ENCODE measurements at regions not wholly inside any gene's neighbourhood (a gene's known extent, or its start where the extent isn't known, plus 50 kb on each side); places are given as distances from the start of the nearest gene placed in this dataset.

- DNase-seq (ENCODE audit: low spot score), result no peak
Measured at GRCh38 chr4:11949355-11949754, 520.7 kb upstream of the HS3ST1 start.

More at GRCh38 chr4:11949355-11949754, 520.7 kb upstream of the HS3ST1 start:
- Histone ChIP-seq H3K4me1 (ENCODE audit: insufficient read depth) (peaks cover 8% of the 10 kb centered on the region; the same call in 1 of the 2 replicates), H3K27ac (ENCODE audit: low read depth) (no peak overlapping the region), H3K9me2 (ENCODE audit: insufficient read depth) (no peaks in the 10 kb centered on the region; the same call in none of the 2 replicates), H3K4me3 (no peak overlapping the region), H4K20me1 (replicated peaks; ENCODE audit: insufficient read depth) (no peaks in the 10 kb centered on the region), H3K4me2 (no peak overlapping the region), H3K27me3 (ENCODE audit: insufficient read depth) (no peaks in the 10 kb centered on the region), H3F3A (replicated peaks; ENCODE audit: low read depth) (no peaks in the 10 kb centered on the region), H3K79me2 (replicated peaks; ENCODE audit: insufficient read depth) (no peaks in the 10 kb centered on the region), H3K36me3 (ENCODE audit: insufficient read depth) (no peaks in the 10 kb centered on the region), H2AFZ (0 out of 2 replicates have a peak overlapping the region, but pooled peaks have one; percentile 11)
- Mint-ChIP-seq H3K36me3 (ENCODE audit: low read depth) (no peaks in the 10 kb centered on the region), H3K27ac (no peak overlapping the region), H3K27me3 (ENCODE audit: insufficient read depth, low read depth, poor library complexity) (peaks cover 2% of the 10 kb centered on the region), H3K4me3 (no peak overlapping the region), H3K9me3 (no peaks in the 10 kb centered on the region), H3K4me1 (peaks cover 8% of the 10 kb centered on the region; the same call in 2 of the 3 replicates)
- no peak for TF ChIP-seq CREB1 (CRISPR knock-in tag; IDR thresholded peaks at IDR 0.05; ENCODE audit: low read depth)
- TF ChIP-seq ZNF114 (CRISPR knock-in tag; IDR thresholded peaks at IDR 0.05), result no peak
- TF ChIP-seq JUNB (IDR thresholded peaks at IDR 0.05; ENCODE audit: unreplicated experiment), result no peak
- no peak for TF ChIP-seq REST (IDR thresholded peaks at IDR 0.05; ENCODE audit: unreplicated experiment)
- no peak for TF ChIP-seq EZH2 (IDR thresholded peaks at IDR 0.05; ENCODE audit: low read depth, unreplicated experiment)
- no peak for TF ChIP-seq CTCF (conservative IDR thresholded peaks at IDR 0.05; ENCODE audit: low read depth in 2 of 2)
- no peak for TF ChIP-seq NANOG (IDR thresholded peaks at IDR 0.05; ENCODE audit: borderline replicate concordance)
- TF ChIP-seq ETS1 (IDR thresholded peaks at IDR 0.05), result no peak
- TF ChIP-seq STAT1 (IDR thresholded peaks at IDR 0.05; ENCODE audit: unreplicated experiment), result no peak
- no peak for TF ChIP-seq ZNF462 (CRISPR knock-in tag; IDR thresholded peaks at IDR 0.05)
- TF ChIP-seq EZH2phosphoT487 (IDR thresholded peaks at IDR 0.05; ENCODE audit: unreplicated experiment), result no peak
- TF ChIP-seq ZNF331 (CRISPR knock-in tag; IDR thresholded peaks at IDR 0.05; ENCODE audit: low read depth), result no peak
- no peak for TF ChIP-seq POLR2AphosphoS5 (IDR thresholded peaks at IDR 0.05; ENCODE audit: low read depth)
- ATAC-seq, result no peak
